HL-60 (cell line): ENCODE measurements at regions not wholly inside any gene's neighbourhood (a gene's known extent, or its start where the extent isn't known, plus 50 kb on each side); places are given as distances from the start of the nearest gene placed in this dataset.

ENCODE experiments used
- DNase-seq, 2 experiments: peaks; one replicate each; pipeline ENCODE4 v3.0.0-alpha.2; 2010 to 2020; ENCODE audit warnings: low read depth in 1 of 2, low spot score in 1 of 2
- H3K27ac ChIP-seq: fragments of 250-450 bp; sonication (Bioruptor Pico); replicated peaks from 2 replicates; pipeline ENCODE4 v1.5.1; 2020; ENCODE audit warnings: mild to moderate bottlenecking, moderate library complexity
- H3K27me3 ChIP-seq: fragments of 250-450 bp; sonication (Bioruptor Pico); 2 replicates; pipeline ENCODE4 v1.5.1; 2021; ENCODE audit warnings: mild to moderate bottlenecking, moderate library complexity; ENCODE audit not compliant: insufficient read depth, poor library complexity, severe bottlenecking
- H3K4me3 ChIP-seq: replicated peaks from 2 replicates; pipeline ENCODE4 v1.5.1; 2011; ENCODE audit warnings: mild to moderate bottlenecking, control low read depth, low read length; ENCODE audit not compliant: insufficient read depth
- CTCF ChIP-seq: IDR thresholded peaks from one replicate; pipeline ENCODE4 v1.5.1; 2011; ENCODE audit warnings: low read length, control low read depth, inconsistent platforms; ENCODE audit not compliant: insufficient read depth
- GABPA ChIP-seq: IDR thresholded peaks from 2 replicates; pipeline ENCODE4 v1.6.1; 2012; ENCODE audit warnings: low read depth
- POLR2AphosphoS5 ChIP-seq: IDR thresholded peaks from 2 replicates; pipeline ENCODE4 v1.6.1; 2012; ENCODE audit warnings: low read depth
- REST ChIP-seq: IDR thresholded peaks from 2 replicates; pipeline ENCODE4 v1.6.1; 2012; ENCODE audit warnings: low read depth; ENCODE audit not compliant: insufficient replicate concordance
- SPI1 ChIP-seq: IDR thresholded peaks from 2 replicates; pipeline ENCODE4 v1.6.1; 2012; ENCODE audit warnings: low read depth, mild to moderate bottlenecking, borderline replicate concordance

- no peak overlapping the region for H3K27ac ChIP-seq
- TF ChIP-seq GABPA (no peak), SPI1 (no peak), CTCF (no peak), REST (no peak), POLR2AphosphoS5 (no peak)
- DNase-seq, result no peak
- H3K4me3 ChIP-seq, result no peak overlapping the region
- H3K27me3 ChIP-seq, result no peaks in the 10 kb centered on the region
Measured at GRCh38 chr6:163802267-163802666, 387.7 kb downstream of the QKI start.

GRCh38 chr6:163797296-163797845 lies 382.9 kb downstream of the QKI start:
- no peak for DNase-seq
- no peaks in the 10 kb centered on the region for H3K27me3 ChIP-seq
- H3K27ac ChIP-seq, result no peak overlapping the region
- no peak overlapping the region for H3K4me3 ChIP-seq
- no peak for TF ChIP-seq SPI1
- no peak for TF ChIP-seq GABPA
- no peak for TF ChIP-seq CTCF
- TF ChIP-seq REST, result no peak
- TF ChIP-seq POLR2AphosphoS5, result no peak

- H3K27ac ChIP-seq, result no peak overlapping the region
- no peak for DNase-seq
- H3K4me3 ChIP-seq, result no peak overlapping the region
- TF ChIP-seq SPI1, result no peak
- no peak for TF ChIP-seq POLR2AphosphoS5
- no peak for TF ChIP-seq CTCF
- no peak for TF ChIP-seq GABPA
- TF ChIP-seq REST, result no peak
- no peaks in the 10 kb centered on the region for H3K27me3 ChIP-seq
Measured at GRCh38 chr6:163793011-163793983, 378.8 kb downstream of the QKI start.
